Thyroid gland (tissue), 4 donors: ENCODE measurements at regions not wholly inside any gene's neighbourhood (a gene's known extent, or its start where the extent isn't known, plus 50 kb on each side); places are given as distances from the start of the nearest gene placed in this dataset.

Experiments used
- DNase-seq, 2 donors: peaks; one replicate each; pipeline ENCODE4 v3.0.0-alpha.2; 2019
- H3K27ac ChIP-seq, 3 donors: fragments of 200-600 bp; sonication (generic); 1 replicate in 2 of 3; 2 replicates in 1 of 3; pipeline ENCODE4 v1.5.1; 2016 to 2019; ENCODE audit warnings: mild to moderate bottlenecking in 1 of 3, moderate library complexity in 1 of 3
- H3K27me3 ChIP-seq: fragments of 200-600 bp; sonication (generic); one replicate; pipeline ENCODE4 v1.5.1; 2019
- H3K36me3 ChIP-seq, 2 donors: fragments of 200-600 bp; sonication (generic); one replicate each; pipeline ENCODE4 v1.5.1; 2016 to 2019
- H3K4me1 ChIP-seq, 2 donors: fragments of 200-600 bp; sonication (generic); one replicate each; pipeline ENCODE4 v1.5.1; 2017 to 2019
- H3K4me3 ChIP-seq, 3 donors: fragments of 200-600 bp; sonication (generic); replicated peaks in 1 of 3; 1 replicate in 2 of 3; 2 replicates in 1 of 3; pipeline ENCODE4 v1.5.1; 2016; ENCODE audit warnings: mild to moderate bottlenecking in 1 of 3
- H3K9me3 ChIP-seq: fragments of 200-600 bp; sonication (generic); one replicate; pipeline ENCODE4 v1.5.1; 2017
- CTCF ChIP-seq, 6 experiments: fragments of 200-600 bp in 3 of 6; fragments of 450-650 bp in 3 of 6; sonication (generic) in 3 of 6; IDR thresholded peaks; one replicate each; pipeline ENCODE4 v1.5.1; 2016 to 2019; ENCODE audit warnings: antibody characterized with exemption in 6 of 6, mild to moderate bottlenecking in 2 of 6, inconsistent platforms in 1 of 6, moderate library complexity in 1 of 6
- POLR2A ChIP-seq, 2 donors: fragments of 450-650 bp; IDR thresholded peaks; one replicate each; pipeline ENCODE4 v1.6.1; 2017; ENCODE audit warnings: antibody characterized with exemption in 2 of 2, mild to moderate bottlenecking in 2 of 2, moderate library complexity in 1 of 2
- WGBS, 2 donors: methylation state at CpG; one replicate each; pipeline ENCODE4 v1.1.5; 2017; 5-methylcytosine and 5-hydroxymethylcytosine counted together
- intact Hi-C: fragments of 100-400 bp; cut with DNase I; formaldehyde crosslinking; loops from one replicate; pipeline ENCODE4 v1.15.1; 2023

GRCh38 chr2:234690569-234691213 lies 193.8 kb upstream of the ARL4C start:
- no peak for DNase-seq
- Histone ChIP-seq H3K9me3 (no peaks in the 10 kb centered on the region), H3K27ac (no peak overlapping the region), H3K27me3 (no peaks in the 10 kb centered on the region), H3K4me3 (no peak overlapping the region), H3K4me1 (peaks cover 0 to 3% of the 10 kb centered on the region in 2 donors), H3K36me3 (no peaks in the 10 kb centered on the region)
- WGBS, 2 donors: 39 to 42% methylated on average over 7 to 8 of the region's 8 CpGs
- TF ChIP-seq CTCF (IDR thresholded peaks at IDR 0.05): no peak
- no peak for TF ChIP-seq POLR2A (IDR thresholded peaks at IDR 0.05)
- intact Hi-C loops: no loop called here

- peaks cover 0 to 3% of the 10 kb centered on the region in 2 donors for H3K4me1 ChIP-seq
- intact Hi-C loops: no loop called here
- H3K4me3 ChIP-seq: no peak overlapping the region
- H3K36me3 ChIP-seq: no peaks in the 10 kb centered on the region
- TF ChIP-seq CTCF (IDR thresholded peaks at IDR 0.05): no peak
- no peaks in the 10 kb centered on the region for H3K27me3 ChIP-seq
- DNase-seq: no peak
- WGBS, 2 donors: 83 to 84% methylated on average over 7 to 10 of the region's 10 CpGs
- no peak overlapping the region for H3K27ac ChIP-seq
- H3K9me3 ChIP-seq: no peaks in the 10 kb centered on the region
Observed at GRCh38 chr2:234689911-234690379, 193.1 kb upstream of the ARL4C start.

- WGBS, 2 donors: 95 to 100% methylated on average over 6 of the region's 6 CpGs
- no peak for DNase-seq
- H3K27ac ChIP-seq: no peak overlapping the region
- no peaks in the 10 kb centered on the region for H3K9me3 ChIP-seq
- H3K4me3 ChIP-seq: no peak overlapping the region
- H3K4me1 ChIP-seq: peaks cover 0 to 3% of the 10 kb centered on the region in 2 donors
- TF ChIP-seq CTCF (IDR thresholded peaks at IDR 0.05): no peak
- no peak for TF ChIP-seq POLR2A (IDR thresholded peaks at IDR 0.05)
- intact Hi-C loops: no loop called here
- no peaks in the 10 kb centered on the region for H3K36me3 ChIP-seq
- H3K27me3 ChIP-seq: no peaks in the 10 kb centered on the region
Observed at GRCh38 chr2:234687718-234688475, 191.0 kb upstream of the ARL4C start.

GRCh38 chr2:234686088-234686890 lies 189.4 kb upstream of the ARL4C start:
- H3K9me3 ChIP-seq: no peaks in the 10 kb centered on the region
- H3K27me3 ChIP-seq: no peaks in the 10 kb centered on the region
- peaks cover 0 to 3% of the 10 kb centered on the region in 2 donors for H3K4me1 ChIP-seq
- WGBS, 2 donors: 42 to 49% methylated on average over 4 of the region's 4 CpGs
- H3K36me3 ChIP-seq: no peaks in the 10 kb centered on the region
- TF ChIP-seq CTCF (IDR thresholded peaks at IDR 0.05): no peak
- no peak for TF ChIP-seq POLR2A (IDR thresholded peaks at IDR 0.05)
- no peak overlapping the region for H3K27ac ChIP-seq
- no peak overlapping the region for H3K4me3 ChIP-seq
- DNase-seq: peak in 1 of 2 donors; percentile 4
- intact Hi-C loops: no loop called here
